ENCODE measurements at regions not wholly inside any gene's neighbourhood (a gene's known extent, or its start where the extent isn't known, plus 50 kb on each side); places are given as distances from the start of the nearest gene placed in this dataset.
A peak's percentile ranks its signal among the peaks of the same experiment; 100 is the strongest.

GRCh38 chr1:67607286-67607685, 77.7 kb upstream of the GADD45A start:
- Histone ChIP-seq H3K4me2 (no peak overlapping the region), H2AFZ (ENCODE audit: low read depth) (no peak overlapping the region), H4K20me1 (ENCODE audit: insufficient read depth) (no peaks in the 10 kb centered on the region), H3K27ac (no peak overlapping the region), H3K27me3 (ENCODE audit: insufficient read depth, low read depth) (no peaks in the 10 kb centered on the region), H3K9ac (no peak overlapping the region), H3K4me3 (IDR thresholded peaks at IDR 0.05; ENCODE audit: insufficient read depth, low read depth, low read length) (no peak overlapping the region), H3K4me1 (ENCODE audit: low read depth, poor library complexity, severe bottlenecking) (peaks cover 18% of the 10 kb centered on the region), H3K79me2 (ENCODE audit: insufficient read depth, low read depth) (no peaks in the 10 kb centered on the region), H3K36me3 (ENCODE audit: insufficient read depth) (no peaks in the 10 kb centered on the region)
- no peak for TF ChIP-seq CTCF (conservative IDR thresholded peaks at IDR 0.05; ENCODE audit: low read depth, low read length)

GRCh38 chr1:67607699-67608098, 77.3 kb upstream of the GADD45A start:
- H2AFZ ChIP-seq (ENCODE audit: low read depth) = no peak overlapping the region
- no peak overlapping the region for H3K9ac ChIP-seq
- no peaks in the 10 kb centered on the region for H3K79me2 ChIP-seq (ENCODE audit: insufficient read depth, low read depth)
- H3K4me2 ChIP-seq = no peak overlapping the region
- H3K36me3 ChIP-seq (ENCODE audit: insufficient read depth) = no peaks in the 10 kb centered on the region
- H3K27ac ChIP-seq = no peak overlapping the region
- no peak overlapping the region for H3K4me3 ChIP-seq (IDR thresholded peaks at IDR 0.05; ENCODE audit: insufficient read depth, low read depth, low read length)
- TF ChIP-seq CTCF (conservative IDR thresholded peaks at IDR 0.05; ENCODE audit: low read depth, low read length) = no peak
- peaks cover 18% of the 10 kb centered on the region for H3K4me1 ChIP-seq (ENCODE audit: low read depth, poor library complexity, severe bottlenecking)
- no peaks in the 10 kb centered on the region for H4K20me1 ChIP-seq (ENCODE audit: insufficient read depth)
- no peaks in the 10 kb centered on the region for H3K27me3 ChIP-seq (ENCODE audit: insufficient read depth, low read depth)

GRCh38 chr1:67608661-67609576, 76.1 kb upstream of the GADD45A start:
- Histone ChIP-seq H3K27ac (no peak overlapping the region), H3K4me1 (ENCODE audit: low read depth, poor library complexity, severe bottlenecking) (peaks cover 18% of the 10 kb centered on the region)

GRCh38 chr1:67609577-67610341, 75.2 kb upstream of the GADD45A start:
- H2AFZ ChIP-seq (ENCODE audit: low read depth) = peak overlapping the region; percentile 22; the same call in 1 of the 2 replicates
- no peak overlapping the region for H3K27ac ChIP-seq
- H3K4me2 ChIP-seq = peak overlapping the region; percentile 68; the same call in 1 of the 2 replicates
- H4K20me1 ChIP-seq (ENCODE audit: insufficient read depth) = no peaks in the 10 kb centered on the region
- TF ChIP-seq CTCF (conservative IDR thresholded peaks at IDR 0.05; ENCODE audit: low read depth, low read length) = no peak
- no peaks in the 10 kb centered on the region for H3K36me3 ChIP-seq (ENCODE audit: insufficient read depth)
- H3K27me3 ChIP-seq (ENCODE audit: insufficient read depth, low read depth) = no peaks in the 10 kb centered on the region
- no peak overlapping the region for H3K4me3 ChIP-seq (IDR thresholded peaks at IDR 0.05; ENCODE audit: insufficient read depth, low read depth, low read length)
- H3K4me1 ChIP-seq (ENCODE audit: low read depth, poor library complexity, severe bottlenecking) = peaks cover 18% of the 10 kb centered on the region
- H3K79me2 ChIP-seq (ENCODE audit: insufficient read depth, low read depth) = no peaks in the 10 kb centered on the region
- no peak overlapping the region for H3K9ac ChIP-seq

More at GRCh38 chr1:67608661-67609576, 76.1 kb upstream of the GADD45A start:
- no peak overlapping the region for H3K9ac ChIP-seq
- no peaks in the 10 kb centered on the region for H3K79me2 ChIP-seq (ENCODE audit: insufficient read depth, low read depth)
- no peaks in the 10 kb centered on the region for H3K27me3 ChIP-seq (ENCODE audit: insufficient read depth, low read depth)
- no peak for TF ChIP-seq CTCF (conservative IDR thresholded peaks at IDR 0.05; ENCODE audit: low read depth, low read length)
- no peak overlapping the region for H3K4me3 ChIP-seq (IDR thresholded peaks at IDR 0.05; ENCODE audit: insufficient read depth, low read depth, low read length)
- no peaks in the 10 kb centered on the region for H3K36me3 ChIP-seq (ENCODE audit: insufficient read depth)
- H4K20me1 ChIP-seq (ENCODE audit: insufficient read depth) = no peaks in the 10 kb centered on the region
- no peak overlapping the region for H2AFZ ChIP-seq (ENCODE audit: low read depth)
- no peak overlapping the region for H3K4me2 ChIP-seq
